NCI-H146 treated with DMSO at 0.1 percent for 48 hours (cell line): ENCODE measurements at regions not wholly inside any gene's neighbourhood (a gene's known extent, or its start where the extent isn't known, plus 50 kb on each side); places are given as distances from the start of the nearest gene placed in this dataset.
"Not testable (repeated sequence)": the region's sequence is repeated elsewhere in the genome, so short reads cannot be mapped to it uniquely, and the experiment has no call there.

ENCODE experiments used
- DNase-seq: peaks from one replicate; lab custom pipeline; 2025; ENCODE audit not compliant: unreplicated experiment; lab: John Stamatoyannopoulos, UW

GRCh38 chr5:108467563-108467962 is 85.7 kb upstream of the FBXL17 start:
- DNase-seq: no peak

- DNase-seq: no peak
Measured at GRCh38 chr5:108461628-108462367, 79.9 kb upstream of the FBXL17 start.

- DNase-seq: no peak
Measured at GRCh38 chr5:108459769-108460168, 77.9 kb upstream of the FBXL17 start.

- DNase-seq: no peak
Measured at GRCh38 chr5:108451269-108451668, 69.4 kb upstream of the FBXL17 start.

GRCh38 chr5:108444130-108444529 is 62.2 kb upstream of the FBXL17 start:
- not testable (repeated sequence) for DNase-seq

GRCh38 chr5:108442063-108442651 is 60.3 kb upstream of the FBXL17 start:
- DNase-seq: not testable (repeated sequence)

GRCh38 chr5:108437425-108437824 is 55.5 kb upstream of the FBXL17 start:
- DNase-seq: no peak

GRCh38 chr5:108436696-108437095 is 54.8 kb upstream of the FBXL17 start:
- no peak for DNase-seq

GRCh38 chr5:108433600-108433999 is 51.7 kb upstream of the FBXL17 start:
- no peak for DNase-seq

GRCh38 chr5:108432024-108432423 is 50.1 kb upstream of the FBXL17 start:
- no peak for DNase-seq
